Heart right ventricle (tissue), 16 donors: ENCODE measurements at regions not wholly inside any gene's neighbourhood (a gene's known extent, or its start where the extent isn't known, plus 50 kb on each side); places are given as distances from the start of the nearest gene placed in this dataset.
"Not testable (repeated sequence)": the region's sequence is repeated elsewhere in the genome, so short reads cannot be mapped to it uniquely, and the experiment has no call there.

Experiments used
- ATAC-seq, 8 donors: fragments of 200-7000 bp; cut with Tn5 transposase; one replicate each; pipeline ENCODE4 v1.9.1; 2020; ENCODE audit warnings: mild to moderate bottlenecking in 8 of 8, moderate library complexity in 8 of 8, moderate number of reproducible peaks in 1 of 8
- DNase-seq, 2 donors: peaks; one replicate each; pipeline ENCODE4 v3.0.0-alpha.2; 2020
- H3K27ac ChIP-seq, 10 donors: fragments of 200-600 bp; sonication (generic) in 2 of 10; one replicate each; pipeline versions ENCODE4 v1.5.0 to v1.8.0; 2020 to 2022; ENCODE audit warnings: mild to moderate bottlenecking in 3 of 10
- H3K27me3 ChIP-seq, 7 donors: fragments of 200-600 bp; one replicate each; pipeline ENCODE4 v1.8.0; 2021 to 2022; ENCODE audit warnings: mild to moderate bottlenecking in 2 of 7
- H3K36me3 ChIP-seq, 9 donors: fragments of 200-600 bp; sonication (generic) in 1 of 9; one replicate each; pipeline versions ENCODE4 v1.5.0 to v1.8.0; 2020 to 2022; ENCODE audit warnings: mild to moderate bottlenecking in 2 of 9
- H3K4me1 ChIP-seq, 9 donors: fragments of 200-600 bp; sonication (generic) in 1 of 9; one replicate each; pipeline versions ENCODE4 v1.5.0 to v1.8.0; 2020 to 2022; ENCODE audit warnings: mild to moderate bottlenecking in 4 of 9
- H3K4me3 ChIP-seq, 10 donors: fragments of 200-600 bp; sonication (generic) in 2 of 10; one replicate each; pipeline versions ENCODE4 v1.5.0 to v1.8.0; 2020 to 2022; ENCODE audit warnings: mild to moderate bottlenecking in 7 of 10, moderate library complexity in 2 of 10
- H3K9me3 ChIP-seq, 11 donors: fragments of 200-600 bp in 10 of 11; sonication (generic) in 2 of 11; one replicate each; pipeline versions ENCODE4 v1.5.0 to v1.8.0; 2013 to 2022; ENCODE audit warnings: mild to moderate bottlenecking in 2 of 11, control low read depth in 1 of 11, moderate library complexity in 1 of 11
- WGBS, 2 donors: extraction: QIAGEN DNeasy Blood & Tissue Kit; methylation state at CpG; one replicate each; pipeline ENCODE4 v1.1.7; 2013; ENCODE audit warnings: inconsistent platforms in 1 of 2; 5-methylcytosine and 5-hydroxymethylcytosine counted together
- intact Hi-C, 10 donors: fragments of 100-400 bp; cut with DNase I; formaldehyde crosslinking; loops; one replicate each; pipeline versions ENCODE4 v1.11.1 to v1.14.2; 2022
- TF ChIP-seq, protein P1 (sequence below), 9 donors: fragments of 200-600 bp; sonication (generic) in 2 of 9; IDR thresholded peaks; one replicate each; pipeline versions ENCODE4 v1.5.0 to v1.8.0; 2021 to 2022; ENCODE audit warnings: antibody characterized with exemption in 9 of 9, mild to moderate bottlenecking in 5 of 9, moderate library complexity in 1 of 9
- donor health status: Arrhythmogenic right ventricular cardiomyopathy.
- donor health status: ischemic (EF 13 %, LVEDD 7.1; RV severe dilation, severe dysfunction).
- donor health status: healthy with polysubstance abuse.
- donor health status: DM: no; HTN: yes; CAD: no.
- donor health status: DM: no; HTN: no; CAD: no.
- donor health status: ischemic (EF 25% LVEDD 6.9; RV normal size, moderate dysfunction).
- donor health status: ischemic (EF 25% LVEDD 5.7; RV mildly dilated, moderate dysfunction).
- donor health status: healthy.
- donor health status: DM: yes; HTN: yes; CAD: no.
- donor health status: Ischemic cardiomyopathy.
- donor health status: ischemic (EF 35%, LVEDD 5.7; RV mildly dilated, moderate dysfunction).
- donor health status: nonischemic (EF 11% LVEDD 7.7; RV severe dilation, severe dysfunction).
- donor health status: DM: yes; HTN: yes; CAD: no.
- donor health status: PGD.
- donor health status: ischemic (EF 29% LVEDD 5.4; RV normal size, mild dysfunction).
- donor health status: nonischemic (EF 23%, LVEDD 6.1; RV moderate dilation, normal function).

DNA sequence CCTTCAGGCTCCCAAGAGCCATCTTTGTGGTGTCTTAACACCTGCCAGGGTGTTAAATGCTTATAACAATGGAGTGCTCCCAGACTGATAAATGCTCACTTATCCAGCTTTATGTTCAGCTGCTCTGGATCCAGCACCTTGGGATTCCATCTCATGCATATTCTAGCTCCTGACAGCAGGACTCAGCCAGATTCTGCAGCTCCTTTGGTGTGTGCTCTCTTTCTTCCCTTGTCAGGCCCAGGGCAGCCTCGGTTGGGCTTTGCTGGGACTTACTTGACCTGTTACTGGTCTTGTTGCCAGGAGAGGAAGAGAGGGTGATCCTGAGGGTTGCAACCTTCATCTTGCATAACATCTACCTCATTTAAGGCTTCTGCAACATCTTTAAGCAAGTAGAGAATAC, 59.4 kb upstream of the CCNY start:
- 43 to 46% methylated on average over 1 of the region's 1 CpG for WGBS, 2 donors
- Histone ChIP-seq H3K4me1 (no peaks in the 10 kb centered on the region), H3K4me3 (no peak overlapping the region), H3K27me3 (peaks cover 0 to 7% (median 0%) of the 10 kb centered on the region in 7 donors), H3K9me3 (peaks cover 0 to 9% (median 0%) of the 10 kb centered on the region in 11 donors), H3K27ac (no peak overlapping the region), H3K36me3 (no peaks in the 10 kb centered on the region)
- no peak for DNase-seq
- intact Hi-C loops = no loop called here
- no peak for ATAC-seq
- TF ChIP-seq, protein P1, sequence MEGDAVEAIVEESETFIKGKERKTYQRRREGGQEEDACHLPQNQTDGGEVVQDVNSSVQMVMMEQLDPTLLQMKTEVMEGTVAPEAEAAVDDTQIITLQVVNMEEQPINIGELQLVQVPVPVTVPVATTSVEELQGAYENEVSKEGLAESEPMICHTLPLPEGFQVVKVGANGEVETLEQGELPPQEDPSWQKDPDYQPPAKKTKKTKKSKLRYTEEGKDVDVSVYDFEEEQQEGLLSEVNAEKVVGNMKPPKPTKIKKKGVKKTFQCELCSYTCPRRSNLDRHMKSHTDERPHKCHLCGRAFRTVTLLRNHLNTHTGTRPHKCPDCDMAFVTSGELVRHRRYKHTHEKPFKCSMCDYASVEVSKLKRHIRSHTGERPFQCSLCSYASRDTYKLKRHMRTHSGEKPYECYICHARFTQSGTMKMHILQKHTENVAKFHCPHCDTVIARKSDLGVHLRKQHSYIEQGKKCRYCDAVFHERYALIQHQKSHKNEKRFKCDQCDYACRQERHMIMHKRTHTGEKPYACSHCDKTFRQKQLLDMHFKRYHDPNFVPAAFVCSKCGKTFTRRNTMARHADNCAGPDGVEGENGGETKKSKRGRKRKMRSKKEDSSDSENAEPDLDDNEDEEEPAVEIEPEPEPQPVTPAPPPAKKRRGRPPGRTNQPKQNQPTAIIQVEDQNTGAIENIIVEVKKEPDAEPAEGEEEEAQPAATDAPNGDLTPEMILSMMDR (IDR thresholded peaks at IDR 0.05) = no peak

DNA sequence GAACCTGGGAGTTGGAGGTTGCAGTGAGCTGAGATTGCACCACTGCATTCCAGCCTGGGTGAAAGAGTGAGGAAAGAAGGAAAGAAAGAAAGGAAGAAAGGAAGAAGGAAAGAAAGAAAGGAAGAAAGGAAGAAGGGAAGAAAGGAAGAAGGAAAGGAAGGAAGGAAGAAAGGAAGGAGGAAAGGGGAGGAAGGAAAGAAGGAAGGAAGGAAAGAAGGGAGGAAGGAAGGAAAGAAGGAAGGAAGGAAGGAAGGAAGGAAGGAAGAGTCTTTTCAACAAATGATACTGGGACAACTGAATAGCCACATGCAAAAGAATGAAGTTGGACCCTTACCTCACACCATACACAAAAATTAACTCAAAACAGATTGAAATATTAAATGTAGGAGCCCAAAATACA, 56.1 kb upstream of the CCNY start:
- H3K4me3 ChIP-seq, H3K27me3 ChIP-seq, H3K27ac ChIP-seq, H3K9me3 ChIP-seq, ATAC-seq, intact Hi-C loops, H3K4me1 ChIP-seq, DNase-seq, H3K36me3 ChIP-seq: not testable (repeated sequence)
